Activated CD8-positive, alpha-beta memory T cell treated with anti-CD3 and anti-CD28 coated beads for 1 hour (primary cell): ENCODE measurements at regions not wholly inside any gene's neighbourhood (a gene's known extent, or its start where the extent isn't known, plus 50 kb on each side); places are given as distances from the start of the nearest gene placed in this dataset.
"Not testable (repeated sequence)": the region's sequence is repeated elsewhere in the genome, so short reads cannot be mapped to it uniquely, and the experiment has no call there.

ENCODE experiments used
- DNase-seq, 2 donors: peaks; one replicate each; pipeline ENCODE4 v3.0.0-alpha.2; 2020; ENCODE audit warnings: low read depth in 1 of 2; ENCODE audit errors: extremely low read depth in 1 of 2

- DNase-seq: no peak
These were observed 239.5 kb upstream of the RPS23 start for GRCh38 chr5:82517544-82518075.

GRCh38 chr5:82513738-82514137 lies 235.6 kb upstream of the RPS23 start:
- no peak for DNase-seq

GRCh38 chr5:82512025-82512424 lies 233.9 kb upstream of the RPS23 start:
- DNase-seq: no peak

- no peak for DNase-seq
These were observed 233.0 kb upstream of the RPS23 start for GRCh38 chr5:82511134-82511533.

GRCh38 chr5:82509762-82510161 lies 231.6 kb upstream of the RPS23 start:
- no peak for DNase-seq

- DNase-seq: not testable (repeated sequence)
These were observed 228.2 kb upstream of the RPS23 start for GRCh38 chr5:82506390-82506789.

- no peak for DNase-seq
These were observed 221.6 kb upstream of the RPS23 start for GRCh38 chr5:82499725-82500244.

GRCh38 chr5:82497242-82497641 lies 219.1 kb upstream of the RPS23 start:
- DNase-seq: no peak

- DNase-seq: no peak
These were observed 216.8 kb upstream of the RPS23 start for GRCh38 chr5:82494942-82495341.

- DNase-seq: no peak
These were observed 215.1 kb upstream of the RPS23 start for GRCh38 chr5:82493221-82493620.

- DNase-seq: no peak
These were observed 213.2 kb upstream of the RPS23 start for GRCh38 chr5:82491397-82491796.

GRCh38 chr5:82489683-82490082 lies 211.5 kb upstream of the RPS23 start:
- no peak for DNase-seq

- no peak for DNase-seq
These were observed 209.0 kb upstream of the RPS23 start for GRCh38 chr5:82487131-82487530.

- no peak for DNase-seq
These were observed 202.2 kb upstream of the RPS23 start for GRCh38 chr5:82480331-82480730.

- no peak for DNase-seq
These were observed 198.0 kb upstream of the RPS23 start for GRCh38 chr5:82476155-82476554.

GRCh38 chr5:82473262-82473661 lies 195.1 kb upstream of the RPS23 start:
- no peak for DNase-seq

GRCh38 chr5:82470185-82470994 lies 192.2 kb upstream of the RPS23 start:
- no peak for DNase-seq

GRCh38 chr5:82466986-82467561 lies 188.9 kb upstream of the RPS23 start:
- no peak for DNase-seq

GRCh38 chr5:82465235-82465634 lies 187.1 kb upstream of the RPS23 start:
- no peak for DNase-seq

- DNase-seq: no peak
These were observed 181.5 kb upstream of the RPS23 start for GRCh38 chr5:82459626-82460025.

GRCh38 chr5:82455317-82455716 lies 177.2 kb upstream of the RPS23 start:
- DNase-seq: not testable (repeated sequence)

GRCh38 chr5:82448374-82448773 lies 170.2 kb upstream of the RPS23 start:
- DNase-seq: no peak
